ENCODE measurements at regions not wholly inside any gene's neighbourhood (a gene's known extent, or its start where the extent isn't known, plus 50 kb on each side); places are given as distances from the start of the nearest gene placed in this dataset.

DNA sequence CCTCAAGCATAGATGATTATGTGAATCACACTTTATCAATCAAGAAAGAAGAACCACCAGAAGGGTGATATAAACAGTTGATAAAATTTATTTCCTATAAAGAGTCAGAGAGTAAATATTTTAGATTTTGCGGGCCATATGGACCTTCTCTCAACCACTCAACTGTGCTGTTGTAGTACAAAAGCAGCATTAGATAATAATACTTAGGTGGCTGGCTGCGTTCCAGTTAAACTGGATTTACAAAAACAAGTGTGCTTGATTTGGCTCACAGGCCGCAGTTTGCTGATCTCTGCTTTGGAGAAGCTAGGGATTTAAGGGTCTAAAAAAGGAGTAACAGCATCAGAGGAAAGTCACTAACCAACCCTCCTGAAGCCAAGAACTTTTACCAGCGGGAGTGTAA lies 1406.0 kb downstream of the KCNT2 start:
- H3K4me3 ChIP-seq: no peak overlapping the region
- H3K27ac ChIP-seq: no peak overlapping the region
- no peak for DNase-seq (ENCODE audit: low spot score)
- TF ChIP-seq, protein P1, sequence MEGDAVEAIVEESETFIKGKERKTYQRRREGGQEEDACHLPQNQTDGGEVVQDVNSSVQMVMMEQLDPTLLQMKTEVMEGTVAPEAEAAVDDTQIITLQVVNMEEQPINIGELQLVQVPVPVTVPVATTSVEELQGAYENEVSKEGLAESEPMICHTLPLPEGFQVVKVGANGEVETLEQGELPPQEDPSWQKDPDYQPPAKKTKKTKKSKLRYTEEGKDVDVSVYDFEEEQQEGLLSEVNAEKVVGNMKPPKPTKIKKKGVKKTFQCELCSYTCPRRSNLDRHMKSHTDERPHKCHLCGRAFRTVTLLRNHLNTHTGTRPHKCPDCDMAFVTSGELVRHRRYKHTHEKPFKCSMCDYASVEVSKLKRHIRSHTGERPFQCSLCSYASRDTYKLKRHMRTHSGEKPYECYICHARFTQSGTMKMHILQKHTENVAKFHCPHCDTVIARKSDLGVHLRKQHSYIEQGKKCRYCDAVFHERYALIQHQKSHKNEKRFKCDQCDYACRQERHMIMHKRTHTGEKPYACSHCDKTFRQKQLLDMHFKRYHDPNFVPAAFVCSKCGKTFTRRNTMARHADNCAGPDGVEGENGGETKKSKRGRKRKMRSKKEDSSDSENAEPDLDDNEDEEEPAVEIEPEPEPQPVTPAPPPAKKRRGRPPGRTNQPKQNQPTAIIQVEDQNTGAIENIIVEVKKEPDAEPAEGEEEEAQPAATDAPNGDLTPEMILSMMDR (IDR thresholded peaks at IDR 0.05): no peak

DNA sequence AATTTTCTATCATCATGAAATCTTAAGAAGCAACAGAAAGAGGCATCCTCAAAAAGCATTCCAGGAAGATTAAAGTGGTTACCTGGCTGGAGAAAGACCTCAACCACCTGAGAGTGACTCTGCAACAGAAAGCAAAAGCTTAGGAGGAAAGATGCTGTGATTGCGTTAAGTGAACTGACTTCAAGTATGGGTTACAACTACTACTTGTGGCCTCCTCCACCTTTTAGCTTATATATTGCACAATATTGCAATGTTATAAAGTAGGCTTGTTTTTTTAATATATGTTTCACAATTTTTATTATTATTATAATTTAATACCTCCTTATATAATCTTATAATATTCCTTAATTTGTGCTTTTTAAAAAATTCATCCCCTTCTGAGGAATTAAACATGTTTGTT lies 1407.5 kb downstream of the KCNT2 start:
- Histone ChIP-seq H3K4me3 (no peak overlapping the region), H3K27ac (no peak overlapping the region)
- TF ChIP-seq, protein P1 (IDR thresholded peaks at IDR 0.05): no peak
- DNase-seq (ENCODE audit: low spot score): no peak

DNA sequence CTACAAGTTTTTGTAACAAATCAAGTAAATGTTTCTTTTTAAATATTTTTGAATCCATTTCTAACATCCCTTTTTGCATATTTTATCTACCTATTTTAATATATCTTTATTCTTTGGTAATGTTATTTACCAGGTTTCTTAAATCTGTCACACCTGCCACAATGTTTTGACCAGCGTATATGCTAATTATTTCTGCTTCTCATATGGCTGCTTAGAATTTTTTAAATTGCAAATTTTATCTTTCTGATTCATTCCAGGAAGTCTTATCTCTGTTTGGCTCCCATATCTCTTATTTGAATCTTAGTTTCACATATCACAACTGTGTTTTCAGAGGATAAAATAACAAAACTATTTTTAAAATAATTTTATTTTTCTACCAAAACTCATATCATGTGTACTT lies 1411.1 kb downstream of the KCNT2 start:
- Histone ChIP-seq H3K27ac (no peak overlapping the region), H3K4me3 (no peak overlapping the region)
- no peak for DNase-seq (ENCODE audit: low spot score)
- TF ChIP-seq, protein P1 (IDR thresholded peaks at IDR 0.05): no peak

DNA sequence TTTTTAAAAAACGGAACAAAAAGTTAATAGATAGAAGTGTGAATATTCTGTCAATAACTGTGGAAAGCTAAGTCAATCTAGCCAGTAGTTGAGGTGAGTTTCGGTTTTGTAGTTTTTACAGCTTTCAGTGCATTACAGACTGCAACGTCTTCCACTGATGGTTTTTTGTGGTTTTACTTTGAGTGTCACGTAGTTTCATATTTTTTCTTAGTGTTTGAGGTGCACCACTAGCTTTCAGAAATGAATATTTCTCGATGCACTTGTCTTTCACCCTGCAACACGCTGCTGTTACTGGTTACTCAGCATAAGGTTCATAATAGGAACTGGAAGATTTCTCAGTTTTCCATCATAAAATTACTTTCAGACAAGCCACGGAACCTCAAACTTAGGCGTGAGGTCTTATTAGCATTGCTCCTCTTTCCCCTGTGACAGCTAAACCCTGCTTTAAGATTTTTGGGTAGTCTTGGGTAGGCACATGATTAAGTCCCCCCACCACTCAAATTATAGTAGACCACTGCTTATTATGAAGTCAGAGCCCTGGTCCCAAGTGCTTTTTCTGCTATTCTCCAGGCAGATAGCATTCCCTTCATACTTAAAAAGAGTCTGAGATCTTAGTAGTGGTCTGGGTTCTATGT lies 1412.7 kb downstream of the KCNT2 start:
- DNase-seq (ENCODE audit: low spot score): no peak
- TF ChIP-seq, protein P1 (IDR thresholded peaks at IDR 0.05): no peak
- H3K4me3 ChIP-seq: no peak overlapping the region
- H3K27ac ChIP-seq: no peak overlapping the region

DNA sequence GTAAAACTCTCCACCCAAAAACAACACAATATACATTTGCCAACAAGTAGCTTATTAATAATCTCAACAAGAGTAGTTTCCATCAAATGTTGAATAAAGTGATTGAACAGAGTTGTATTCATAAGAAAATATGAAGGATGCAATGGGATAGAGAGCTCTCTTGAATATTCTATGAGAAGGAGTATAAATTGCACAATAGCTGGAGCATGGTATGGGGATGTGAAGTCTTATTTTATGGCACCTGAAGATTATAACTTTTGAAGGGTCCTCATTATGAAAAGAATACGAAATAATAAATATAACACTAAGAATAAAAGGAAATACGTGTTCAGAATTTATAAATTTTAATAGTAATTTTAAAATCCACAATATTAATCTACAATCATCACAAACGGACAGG lies 1415.1 kb downstream of the KCNT2 start:
- Histone ChIP-seq H3K27ac (no peak overlapping the region), H3K4me3 (no peak overlapping the region)
- no peak for DNase-seq (ENCODE audit: low spot score)
- TF ChIP-seq, protein P1 (IDR thresholded peaks at IDR 0.05): no peak

DNA sequence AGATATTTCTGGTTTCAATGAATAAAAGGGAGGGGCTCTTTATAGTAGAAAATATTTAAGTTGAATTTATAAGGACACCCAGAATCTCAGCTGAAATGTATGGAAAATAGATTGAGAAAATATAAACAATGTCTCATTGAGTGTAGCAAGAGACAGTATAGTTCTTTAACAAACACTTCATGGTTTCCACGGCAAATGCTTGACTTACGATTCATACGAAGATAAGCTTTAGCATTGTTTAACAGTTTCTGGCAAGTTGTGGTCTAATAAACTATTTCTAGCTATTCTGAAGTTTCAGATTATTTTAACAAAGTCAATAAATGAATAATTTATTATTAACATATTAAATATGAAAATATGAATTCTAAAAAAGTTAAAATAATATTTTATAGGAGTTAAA lies 1419.4 kb downstream of the KCNT2 start:
- Histone ChIP-seq H3K4me3 (no peak overlapping the region), H3K27ac (no peak overlapping the region)
- TF ChIP-seq, protein P1 (IDR thresholded peaks at IDR 0.05): no peak
- no peak for DNase-seq (ENCODE audit: low spot score)

DNA sequence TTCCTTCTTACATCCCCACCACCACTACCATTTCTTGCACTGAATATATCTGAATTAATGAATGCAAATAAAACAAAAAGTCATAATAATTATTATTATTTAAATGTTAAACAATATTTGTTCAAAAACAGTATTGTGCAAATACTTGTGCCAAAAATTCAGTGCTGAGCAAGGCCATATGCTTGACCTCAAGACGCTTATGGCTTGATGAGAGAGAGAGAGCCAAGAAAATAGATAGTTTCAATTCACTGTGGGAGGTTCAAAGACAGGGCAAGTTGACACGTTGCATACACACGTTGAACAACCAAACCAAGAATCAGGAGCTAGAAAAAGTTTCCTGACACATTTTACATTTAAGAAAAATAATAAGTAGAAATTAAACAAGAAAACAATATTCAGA lies 1421.7 kb downstream of the KCNT2 start:
- TF ChIP-seq, protein P1 (IDR thresholded peaks at IDR 0.05): no peak
- no peak overlapping the region for H3K4me3 ChIP-seq
- no peak for DNase-seq (ENCODE audit: low spot score)
- H3K27ac ChIP-seq: no peak overlapping the region
